H1 (cell line): ENCODE measurements at regions not wholly inside any gene's neighbourhood (a gene's known extent, or its start where the extent isn't known, plus 50 kb on each side); places are given as distances from the start of the nearest gene placed in this dataset.

Experiments used
- MAFK ChIP-seq: IDR thresholded peaks from 2 replicates; pipeline ENCODE4 v1.6.1; 2012; ENCODE audit warnings: low read depth, mild to moderate bottlenecking, improper control_type of control experiment, low read length
- TF ChIP-seq, protein P1 (sequence below): IDR thresholded peaks from 2 replicates; pipeline ENCODE4 v1.6.1; 2011; ENCODE audit warnings: low read depth, mild to moderate bottlenecking, low read length; ENCODE audit not compliant: insufficient read depth

DNA sequence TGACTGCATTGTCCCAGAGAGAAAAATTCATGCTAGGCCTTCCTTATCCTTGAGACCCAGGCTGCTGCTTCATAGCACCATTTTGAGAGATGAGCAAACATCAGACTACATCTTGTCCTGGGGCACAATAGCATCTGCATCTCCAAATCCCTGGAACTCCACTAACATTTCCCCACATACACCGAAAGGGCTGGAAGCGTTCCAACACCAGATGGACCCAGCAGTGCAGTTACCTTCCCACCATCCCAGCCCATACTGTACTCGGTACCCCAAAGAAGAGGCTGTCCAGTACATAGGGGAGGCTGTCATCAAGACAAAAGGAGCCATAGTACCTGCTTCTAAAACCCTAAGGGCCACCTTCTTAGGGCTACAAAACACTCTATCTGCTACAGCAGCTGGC lies 547.2 kb upstream of the CHORDC1 start:
- TF ChIP-seq MAFK = no peak
- TF ChIP-seq, protein P1, sequence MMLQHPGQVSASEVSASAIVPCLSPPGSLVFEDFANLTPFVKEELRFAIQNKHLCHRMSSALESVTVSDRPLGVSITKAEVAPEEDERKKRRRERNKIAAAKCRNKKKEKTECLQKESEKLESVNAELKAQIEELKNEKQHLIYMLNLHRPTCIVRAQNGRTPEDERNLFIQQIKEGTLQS = no peak
